ENCODE measurements at regions not wholly inside any gene's neighbourhood (a gene's known extent, or its start where the extent isn't known, plus 50 kb on each side); places are given as distances from the start of the nearest gene placed in this dataset.

- no peak for TF ChIP-seq CTCF (IDR thresholded peaks at IDR 0.05 in 4 of 5, conservative IDR thresholded peaks at IDR 0.05 in 1 of 5)
- TF ChIP-seq POLR2A (IDR thresholded peaks at IDR 0.05), result no peak
Measured at GRCh38 chr5:62001640-62002039, 304.4 kb upstream of the KIF2A start.

Data from gastrocnemius medialis (tissue), 4 donors.